NB4 (cell line): ENCODE measurements at regions not wholly inside any gene's neighbourhood (a gene's known extent, or its start where the extent isn't known, plus 50 kb on each side); places are given as distances from the start of the nearest gene placed in this dataset.
"Not testable (repeated sequence)": the region's sequence is repeated elsewhere in the genome, so short reads cannot be mapped to it uniquely, and the experiment has no call there.

ENCODE experiments used
- CTCF ChIP-seq: IDR thresholded peaks from one replicate; pipeline ENCODE4 v1.5.1; 2012; ENCODE audit warnings: low read depth, low read length
- MAX ChIP-seq: IDR thresholded peaks from 2 replicates; pipeline ENCODE4 v1.6.1; 2011; ENCODE audit warnings: low read depth, low read length
- MYC ChIP-seq: IDR thresholded peaks from 2 replicates; pipeline ENCODE4 v1.6.1; 2011; ENCODE audit warnings: low read depth, low read length
- POLR2A ChIP-seq: IDR thresholded peaks from 2 replicates; pipeline ENCODE4 v1.6.1; 2011; ENCODE audit warnings: mild to moderate bottlenecking; ENCODE audit not compliant: insufficient read length; ENCODE audit errors: extremely low read depth

- not testable (repeated sequence) for TF ChIP-seq CTCF, MAX, POLR2A, MYC
These were observed 198.9 kb downstream of the SPATA31A1 start for GRCh38 chr9:39554352-39554751.
